ENCODE measurements at regions not wholly inside any gene's neighbourhood (a gene's known extent, or its start where the extent isn't known, plus 50 kb on each side); places are given as distances from the start of the nearest gene placed in this dataset.

DNA sequence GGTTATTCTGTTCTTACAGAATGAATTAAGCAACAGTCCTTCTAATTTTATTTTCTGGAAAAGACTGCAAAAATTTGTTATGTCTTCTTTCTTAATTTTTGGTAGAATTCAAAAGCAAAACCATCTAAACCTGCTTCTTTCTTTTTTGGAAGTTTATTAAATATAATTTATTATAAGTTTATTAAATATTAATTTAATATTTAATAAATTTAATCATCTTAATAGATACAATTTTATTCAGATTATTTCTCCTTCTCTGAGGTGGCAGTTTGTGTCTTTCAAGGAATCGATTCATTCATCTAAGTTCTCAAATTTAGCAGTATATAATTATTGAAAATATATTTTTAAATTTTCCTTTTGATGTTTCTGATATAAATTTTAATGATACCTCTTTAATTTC is 837.5 kb upstream of the LRRC4C start:
- DNase-seq (ENCODE audit: low spot score) = no peak
- H3K4me1 ChIP-seq = no peaks in the 10 kb centered on the region
- no peak overlapping the region for H3K4me3 ChIP-seq
- H3K27me3 ChIP-seq = no peaks in the 10 kb centered on the region
- TF ChIP-seq, protein P1, sequence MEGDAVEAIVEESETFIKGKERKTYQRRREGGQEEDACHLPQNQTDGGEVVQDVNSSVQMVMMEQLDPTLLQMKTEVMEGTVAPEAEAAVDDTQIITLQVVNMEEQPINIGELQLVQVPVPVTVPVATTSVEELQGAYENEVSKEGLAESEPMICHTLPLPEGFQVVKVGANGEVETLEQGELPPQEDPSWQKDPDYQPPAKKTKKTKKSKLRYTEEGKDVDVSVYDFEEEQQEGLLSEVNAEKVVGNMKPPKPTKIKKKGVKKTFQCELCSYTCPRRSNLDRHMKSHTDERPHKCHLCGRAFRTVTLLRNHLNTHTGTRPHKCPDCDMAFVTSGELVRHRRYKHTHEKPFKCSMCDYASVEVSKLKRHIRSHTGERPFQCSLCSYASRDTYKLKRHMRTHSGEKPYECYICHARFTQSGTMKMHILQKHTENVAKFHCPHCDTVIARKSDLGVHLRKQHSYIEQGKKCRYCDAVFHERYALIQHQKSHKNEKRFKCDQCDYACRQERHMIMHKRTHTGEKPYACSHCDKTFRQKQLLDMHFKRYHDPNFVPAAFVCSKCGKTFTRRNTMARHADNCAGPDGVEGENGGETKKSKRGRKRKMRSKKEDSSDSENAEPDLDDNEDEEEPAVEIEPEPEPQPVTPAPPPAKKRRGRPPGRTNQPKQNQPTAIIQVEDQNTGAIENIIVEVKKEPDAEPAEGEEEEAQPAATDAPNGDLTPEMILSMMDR (IDR thresholded peaks at IDR 0.05) = no peak
- H3K36me3 ChIP-seq = no peaks in the 10 kb centered on the region
- no peak overlapping the region for H3K27ac ChIP-seq
- no peaks in the 10 kb centered on the region for H3K9me3 ChIP-seq

DNA sequence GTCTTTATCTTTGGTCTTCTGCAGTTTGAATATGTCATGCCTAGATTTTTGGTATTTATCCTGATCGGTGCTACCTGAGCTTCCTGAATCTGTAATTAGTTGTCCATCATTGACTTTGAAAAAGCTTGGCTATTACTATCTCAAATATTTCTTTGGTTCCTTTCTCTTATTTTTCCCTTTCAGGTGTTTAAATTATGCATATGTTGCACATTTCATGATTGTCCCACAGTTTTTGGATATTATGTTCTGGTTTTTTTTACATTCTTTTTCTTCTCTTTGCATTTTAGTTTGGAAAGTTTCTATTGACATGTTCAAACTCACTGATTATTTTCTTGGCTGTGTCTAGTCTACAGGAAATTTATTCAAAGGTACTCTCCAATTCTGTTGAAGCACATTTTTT is 840.3 kb upstream of the LRRC4C start:
- H3K9me3 ChIP-seq = no peaks in the 10 kb centered on the region
- TF ChIP-seq, protein P1 (IDR thresholded peaks at IDR 0.05) = no peak
- H3K36me3 ChIP-seq = no peaks in the 10 kb centered on the region
- no peak overlapping the region for H3K4me3 ChIP-seq
- H3K27me3 ChIP-seq = no peaks in the 10 kb centered on the region
- H3K27ac ChIP-seq = no peak overlapping the region
- H3K4me1 ChIP-seq = no peaks in the 10 kb centered on the region
- DNase-seq (ENCODE audit: low spot score) = no peak

DNA sequence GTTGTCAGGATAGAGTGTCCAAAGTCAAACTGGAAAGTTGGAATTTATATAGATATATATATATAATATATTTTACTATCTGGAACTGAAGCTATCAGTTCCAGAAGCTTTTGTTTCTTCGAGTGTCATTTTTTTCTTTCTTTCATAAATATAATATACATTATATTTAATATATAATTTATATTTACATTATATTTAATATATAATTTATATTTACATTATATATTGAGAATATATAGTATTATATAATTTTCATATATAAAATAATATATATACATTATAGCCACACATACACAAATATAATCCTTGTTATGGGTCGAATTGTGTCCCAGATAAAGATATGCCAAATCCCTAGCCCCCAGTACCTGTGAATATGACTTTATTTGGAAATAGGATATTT is 842.3 kb upstream of the LRRC4C start:
- Histone ChIP-seq H3K4me3 (no peak overlapping the region), H3K9me3 (no peaks in the 10 kb centered on the region)
- TF ChIP-seq, protein P1 (IDR thresholded peaks at IDR 0.05) = no peak

GRCh38 chr11:42311514-42311913 is 852.1 kb upstream of the LRRC4C start:
- no peak for DNase-seq (ENCODE audit: low spot score)
- H3K4me3 ChIP-seq = no peak overlapping the region
- H3K4me1 ChIP-seq = no peaks in the 10 kb centered on the region
- no peaks in the 10 kb centered on the region for H3K36me3 ChIP-seq
- H3K9me3 ChIP-seq = no peaks in the 10 kb centered on the region
- TF ChIP-seq, protein P1 (IDR thresholded peaks at IDR 0.05) = no peak
- H3K27me3 ChIP-seq = no peaks in the 10 kb centered on the region
- H3K27ac ChIP-seq = no peak overlapping the region

More for the DNA sequence above, 842.3 kb upstream of the LRRC4C start:
- Histone ChIP-seq H3K36me3 (no peaks in the 10 kb centered on the region), H3K27me3 (no peaks in the 10 kb centered on the region), H3K27ac (no peak overlapping the region), H3K4me1 (no peaks in the 10 kb centered on the region)
- no peak for DNase-seq (ENCODE audit: low spot score)

DNA sequence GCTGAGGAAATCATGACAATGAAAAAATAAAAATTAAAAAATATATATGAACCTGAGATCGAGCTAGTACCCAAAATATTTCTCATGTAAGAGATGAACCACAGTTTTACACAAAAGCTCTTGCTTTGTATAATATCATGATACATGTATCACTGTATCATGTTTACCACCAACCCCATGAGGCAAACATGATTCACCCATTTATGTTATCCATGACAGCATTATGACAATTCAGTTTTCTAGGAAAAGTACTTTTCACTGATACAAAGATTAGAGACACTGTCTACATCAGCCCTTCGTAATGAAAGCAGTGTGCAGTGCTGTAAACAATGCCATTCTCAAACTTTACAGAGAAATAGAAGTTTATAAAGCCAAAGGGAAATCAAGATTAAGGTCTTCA is 852.5 kb upstream of the LRRC4C start:
- TF ChIP-seq, protein P1 (IDR thresholded peaks at IDR 0.05) = no peak
- Histone ChIP-seq H3K27ac (no peak overlapping the region), H3K4me3 (no peak overlapping the region), H3K4me1 (no peaks in the 10 kb centered on the region), H3K27me3 (no peaks in the 10 kb centered on the region), H3K36me3 (no peaks in the 10 kb centered on the region), H3K9me3 (no peaks in the 10 kb centered on the region)
- no peak for DNase-seq (ENCODE audit: low spot score)

- Histone ChIP-seq H3K27ac (no peak overlapping the region), H3K4me1 (no peaks in the 10 kb centered on the region), H3K4me3 (no peak overlapping the region), H3K36me3 (no peaks in the 10 kb centered on the region), H3K9me3 (no peaks in the 10 kb centered on the region), H3K27me3 (no peaks in the 10 kb centered on the region)
- TF ChIP-seq, protein P1 (IDR thresholded peaks at IDR 0.05) = no peak
- DNase-seq (ENCODE audit: low spot score) = no peak
These were observed 855.8 kb upstream of the LRRC4C start for GRCh38 chr11:42315267-42315666.
